Liver (tissue), 8 donors: ENCODE measurements at regions not wholly inside any gene's neighbourhood (a gene's known extent, or its start where the extent isn't known, plus 50 kb on each side); places are given as distances from the start of the nearest gene placed in this dataset.

Experiments used
- DNase-seq: peaks from one replicate; pipeline ENCODE4 v3.0.0-alpha.2; 2017; ENCODE audit warnings: low spot score
- H3K27ac ChIP-seq, 2 donors: one replicate each; pipeline ENCODE4 v1.7.0; 2013; ENCODE audit warnings: inconsistent platforms in 2 of 2, low read length in 2 of 2, control low read depth in 1 of 2, low read depth in 1 of 2, mild to moderate bottlenecking in 1 of 2
- H3K27me3 ChIP-seq, 4 donors: one replicate each; pipeline versions ENCODE4 v1.6.1 to v1.7.0; 2013; ENCODE audit warnings: low read length in 3 of 4, inconsistent platforms in 1 of 4, mild to moderate bottlenecking in 1 of 4, moderate library complexity in 1 of 4; ENCODE audit not compliant: control insufficient read depth in 4 of 4, insufficient read depth in 4 of 4
- H3K36me3 ChIP-seq, 4 donors: one replicate each; pipeline versions ENCODE4 v1.6.1 to v1.7.0; 2013; ENCODE audit warnings: low read length in 3 of 4, mild to moderate bottlenecking in 3 of 4, low read depth in 1 of 4, moderate library complexity in 1 of 4; ENCODE audit not compliant: control insufficient read depth in 4 of 4, insufficient read depth in 3 of 4
- H3K4me1 ChIP-seq, 4 donors: one replicate each; pipeline versions ENCODE4 v1.6.1 to v1.7.0; 2013; ENCODE audit warnings: low read length in 3 of 4, mild to moderate bottlenecking in 3 of 4, moderate library complexity in 1 of 4; ENCODE audit not compliant: control insufficient read depth in 4 of 4, insufficient read depth in 4 of 4
- H3K4me3 ChIP-seq, 3 donors: one replicate each; pipeline versions ENCODE4 v1.6.1 to v1.7.0; 2013; ENCODE audit warnings: low read length in 3 of 3, control low read depth in 1 of 3, low read depth in 1 of 3, mild to moderate bottlenecking in 1 of 3
- H3K9ac ChIP-seq, 2 donors: one replicate each; pipeline ENCODE4 v1.7.0; 2013; ENCODE audit warnings: low read length in 2 of 2, mild to moderate bottlenecking in 2 of 2, moderate library complexity in 2 of 2, control low read depth in 1 of 2, low read depth in 1 of 2
- H3K9me3 ChIP-seq, 4 donors: one replicate each; pipeline versions ENCODE4 v1.6.1 to v1.7.0; 2013; ENCODE audit warnings: low read length in 3 of 4; ENCODE audit not compliant: control insufficient read depth in 4 of 4
- ATF3 ChIP-seq: IDR thresholded peaks from 2 replicates; pipeline ENCODE4 v1.6.1; 2016; ENCODE audit warnings: antibody characterized with exemption
- CTCF ChIP-seq: fragments of 150-350 bp; IDR thresholded peaks from 2 replicates; pipeline ENCODE4 v1.5.1; 2017; ENCODE audit warnings: improper control_type of control experiment, low read depth, low read length; ENCODE audit not compliant: missing input control
- EGR1 ChIP-seq, 2 donors: IDR thresholded peaks; 2 replicates each; pipeline ENCODE4 v1.6.1; 2016 to 2018; ENCODE audit warnings: antibody characterized with exemption in 2 of 2, low read depth in 2 of 2
- FOXA1 ChIP-seq: IDR thresholded peaks from 2 replicates; pipeline ENCODE4 v1.6.1; 2016; ENCODE audit warnings: antibody characterized with exemption
- FOXA2 ChIP-seq: IDR thresholded peaks from 2 replicates; pipeline ENCODE4 v1.6.1; 2016; ENCODE audit warnings: antibody characterized with exemption
- HNF4A ChIP-seq, 2 donors: conservative IDR thresholded peaks; 2 replicates each; pipeline ENCODE4 v1.6.1; 2016; ENCODE audit warnings: antibody characterized with exemption in 2 of 2, mild to moderate bottlenecking in 2 of 2
- JUND ChIP-seq, 2 donors: IDR thresholded peaks; 2 replicates each; pipeline ENCODE4 v1.6.1; 2016; ENCODE audit warnings: antibody characterized with exemption in 2 of 2
- MAX ChIP-seq: IDR thresholded peaks from 2 replicates; pipeline ENCODE4 v1.6.1; 2016; ENCODE audit warnings: antibody characterized with exemption
- NR2F2 ChIP-seq: IDR thresholded peaks from 2 replicates; pipeline ENCODE4 v1.6.1; 2016; ENCODE audit warnings: antibody characterized with exemption
- RAD21 ChIP-seq, 2 donors: IDR thresholded peaks; 2 replicates each; pipeline ENCODE4 v1.6.1; 2016; ENCODE audit warnings: antibody characterized with exemption in 2 of 2, mild to moderate bottlenecking in 2 of 2
- REST ChIP-seq: IDR thresholded peaks from 2 replicates; pipeline ENCODE4 v1.6.1; 2016; ENCODE audit warnings: antibody characterized with exemption, mild to moderate bottlenecking
- RXRA ChIP-seq, 2 donors: IDR thresholded peaks; 2 replicates each; pipeline ENCODE4 v1.6.1; 2017 to 2018; ENCODE audit warnings: antibody characterized with exemption in 2 of 2, mild to moderate bottlenecking in 1 of 2
- SP1 ChIP-seq: IDR thresholded peaks from 2 replicates; pipeline ENCODE4 v1.6.1; 2018; ENCODE audit warnings: antibody characterized with exemption, mild to moderate bottlenecking
- TAF1 ChIP-seq: conservative IDR thresholded peaks from 2 replicates; pipeline ENCODE4 v1.6.1; 2016; ENCODE audit warnings: antibody characterized with exemption, mild to moderate bottlenecking
- ZBTB33 ChIP-seq: IDR thresholded peaks from 2 replicates; pipeline ENCODE4 v1.6.1; 2016; ENCODE audit warnings: antibody characterized with exemption
- WGBS: extraction: QIAGEN DNeasy Blood & Tissue Kit; methylation state at CpG from one replicate; pipeline ENCODE4 v1.1.7; 2013; 5-methylcytosine and 5-hydroxymethylcytosine counted together
- donor health status: healthy.
- donor health status: healthy.
- donor health status: healthy.
- donor health status: healthy.
- donor health status: healthy.

GRCh38 chr6:19918436-19918835 lies 81.3 kb downstream of the ID4 start:
- TF ChIP-seq FOXA2 (no peak), EGR1 (IDR thresholded peaks at IDR 0.05; ENCODE audit: low read depth in 2 of 2) (no peak), REST (no peak), JUND (IDR thresholded peaks at IDR 0.05) (no peak), ZBTB33 (no peak), HNF4A (conservative IDR thresholded peaks at IDR 0.05) (no peak), SP1 (no peak), CTCF (no peak), NR2F2 (no peak), ATF3 (no peak), RXRA (IDR thresholded peaks at IDR 0.05) (no peak)
- H3K4me3 ChIP-seq = no peak overlapping the region
- no peak overlapping the region for H3K27ac ChIP-seq
- DNase-seq = no peak
- H3K27me3 ChIP-seq = peaks cover 0 to 2% (median 0%) of the 10 kb centered on the region in 4 donors
- no peak overlapping the region for H3K9ac ChIP-seq
- peaks cover 1 to 11% (median 2%) of the 10 kb centered on the region in 4 donors for H3K9me3 ChIP-seq
- WGBS = 38% methylated on average over 1 of the region's 1 CpG
- no peaks in the 10 kb centered on the region for H3K4me1 ChIP-seq
- H3K36me3 ChIP-seq = no peaks in the 10 kb centered on the region

- DNase-seq = no peak
- Histone ChIP-seq H3K4me1 (no peaks in the 10 kb centered on the region), H3K27ac (no peak overlapping the region), H3K4me3 (no peak overlapping the region), H3K36me3 (no peaks in the 10 kb centered on the region), H3K27me3 (peaks cover 0 to 2% (median 0%) of the 10 kb centered on the region in 4 donors), H3K9ac (no peak overlapping the region), H3K9me3 (peaks cover 1 to 11% (median 2%) of the 10 kb centered on the region in 4 donors)
- 58% methylated on average over 9 of the region's 9 CpGs for WGBS
- TF ChIP-seq FOXA1 (no peak), REST (no peak), HNF4A (conservative IDR thresholded peaks at IDR 0.05) (no peak), MAX (no peak), EGR1 (IDR thresholded peaks at IDR 0.05; ENCODE audit: low read depth in 2 of 2) (no peak), RAD21 (IDR thresholded peaks at IDR 0.05) (no peak), CTCF (no peak), ZBTB33 (no peak), ATF3 (no peak), SP1 (no peak), TAF1 (no peak), JUND (IDR thresholded peaks at IDR 0.05) (no peak)
Measured at GRCh38 chr6:19921786-19922185, 84.6 kb downstream of the ID4 start.
